T-cell (primary cell): ENCODE measurements at regions not wholly inside any gene's neighbourhood (a gene's known extent, or its start where the extent isn't known, plus 50 kb on each side); places are given as distances from the start of the nearest gene placed in this dataset.

Source experiments
- ATAC-seq, 4 experiments: fragments of 200-7000 bp in 3 of 4; fragments of 150-1000 bp in 1 of 4; cut with Tn5 transposase; replicated peaks in 1 of 4; 1 replicate in 3 of 4; 2 replicates in 1 of 4; pipeline ENCODE4 v1.10.0; 2021; ENCODE audit warnings: moderate library complexity in 3 of 4, mild to moderate bottlenecking in 2 of 4, moderate number of reproducible peaks in 1 of 4
- CTCF ChIA-PET, 2 donors: fragments of 300-600 bp; sonication (Branson Sonifier 250); formaldehyde crosslinking; loops; one replicate each; lab custom pipeline; 2022; ENCODE audit warnings: antibody characterized with exemption in 2 of 2; lab: Charles Lee
- POLR2A ChIA-PET, 2 donors: fragments of 300-600 bp; sonication (Branson Sonifier 250); formaldehyde crosslinking; loops; one replicate each; lab custom pipeline; 2022; ENCODE audit warnings: antibody characterized with exemption in 2 of 2; lab: Charles Lee
- DNase-seq, 35 experiments: peaks; one replicate each; pipeline versions ENCODE4 v3.0.0 to v3.0.0-alpha.2; 2013 to 2023
- H3K27ac ChIP-seq: one replicate; pipeline ENCODE4 v1.5.1; 2013; ENCODE audit warnings: low read length
- H3K27me3 ChIP-seq, 2 experiments: replicated peaks in 1 of 2; 1 replicate in 1 of 2; 2 replicates in 1 of 2; pipeline versions ENCODE4 v1.6.1 to v1.7.0; 2013; ENCODE audit warnings: low read length in 1 of 2, mixed read lengths in 1 of 2; ENCODE audit not compliant: control insufficient read depth in 2 of 2, insufficient read depth in 2 of 2; ENCODE audit errors: extremely low read depth in 1 of 2
- H3K36me3 ChIP-seq, 2 donors: 1 replicate in 1 of 2; 2 replicates in 1 of 2; pipeline versions ENCODE4 v1.6.1 to v1.7.0; 2013; ENCODE audit warnings: low read length in 1 of 2; ENCODE audit not compliant: control insufficient read depth in 2 of 2, insufficient read depth in 1 of 2; ENCODE audit errors: extremely low read depth in 1 of 2
- H3K4me1 ChIP-seq, 2 experiments: 1 replicate in 1 of 2; 2 replicates in 1 of 2; pipeline versions ENCODE4 v1.6.1 to v1.7.0; 2013; ENCODE audit warnings: low read length in 2 of 2, mixed read lengths in 1 of 2; ENCODE audit not compliant: insufficient read depth in 2 of 2, control insufficient read depth in 1 of 2; ENCODE audit errors: extremely low read depth in 1 of 2
- H3K4me3 ChIP-seq, 2 donors: 1 replicate in 1 of 2; 2 replicates in 1 of 2; pipeline versions ENCODE4 v1.5.1 to v1.7.0; 2013; ENCODE audit warnings: mild to moderate bottlenecking in 2 of 2, low read length in 1 of 2, moderate library complexity in 1 of 2; ENCODE audit not compliant: control insufficient read depth in 1 of 2; ENCODE audit errors: extremely low read depth in 1 of 2
- H3K9me3 ChIP-seq: 2 replicates; pipeline ENCODE4 v1.7.0; 2013
- H3K27ac Mint-ChIP-seq, 2 donors: one replicate each; pipeline ENCODE4 v1.8.0; 2020 to 2021; ENCODE audit warnings: mild to moderate bottlenecking in 2 of 2, mixed read lengths in 2 of 2
- H3K27me3 Mint-ChIP-seq, 2 donors: one replicate each; pipeline ENCODE4 v1.8.0; 2021 to 2022; ENCODE audit warnings: mixed read lengths in 2 of 2
- H3K36me3 Mint-ChIP-seq: one replicate; pipeline ENCODE4 v1.8.0; 2021; ENCODE audit warnings: mixed read lengths
- H3K4me1 Mint-ChIP-seq, 3 donors: one replicate each; pipeline ENCODE4 v1.8.0; 2020 to 2022; ENCODE audit warnings: mixed read lengths in 3 of 3, mild to moderate bottlenecking in 1 of 3
- H3K4me3 Mint-ChIP-seq, 3 donors: one replicate each; pipeline ENCODE4 v1.8.0; 2020 to 2022; ENCODE audit warnings: mild to moderate bottlenecking in 3 of 3, mixed read lengths in 3 of 3, moderate library complexity in 3 of 3
- H3K9me3 Mint-ChIP-seq, 3 donors: one replicate each; pipeline ENCODE4 v1.8.0; 2020 to 2022; ENCODE audit warnings: mixed read lengths in 3 of 3
- WGBS: methylation state at CpG from one replicate; pipeline ENCODE4 v1.1.5; 2013; ENCODE audit warnings: missing lambda C conversion rate; ENCODE audit not compliant: insufficient coverage; 5-methylcytosine and 5-hydroxymethylcytosine counted together

DNA sequence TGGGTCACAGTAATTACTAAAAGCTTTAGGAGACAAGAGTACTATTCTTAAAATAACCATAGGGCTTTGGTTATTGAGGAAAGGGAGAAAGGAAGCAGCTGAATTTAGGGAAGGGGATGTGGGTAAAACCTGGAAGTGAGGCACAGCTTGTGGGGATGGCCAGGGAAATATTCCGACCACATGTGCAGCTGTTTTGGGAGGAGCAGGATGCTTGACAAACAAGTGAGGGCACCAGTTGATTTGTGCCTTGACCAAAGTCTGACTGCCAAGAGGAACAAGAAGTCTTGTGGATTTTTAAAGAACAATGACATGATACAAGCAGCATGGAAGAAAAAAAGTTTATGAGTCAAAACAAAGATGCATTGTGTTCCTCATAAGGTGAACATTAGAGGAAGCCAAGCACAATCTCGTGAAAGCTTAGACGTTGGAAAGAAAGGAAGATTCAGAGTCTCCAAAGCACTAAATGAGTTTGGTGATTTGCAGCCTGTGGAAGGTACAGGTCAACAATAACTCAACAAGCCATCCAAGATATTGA lies 108.5 kb upstream of the GPC6 start:
- Histone ChIP-seq H3K4me1 (no peaks in the 10 kb centered on the region), H3K27ac (no peak overlapping the region), H3K27me3 (no peaks in the 10 kb centered on the region), H3K9me3 (no peaks in the 10 kb centered on the region), H3K36me3 (no peaks in the 10 kb centered on the region), H3K4me3 (no peak overlapping the region)
- no peak for DNase-seq
- Mint-ChIP-seq H3K9me3 (peaks cover 0 to 20% (median 0%) of the 10 kb centered on the region in 3 donors), H3K4me1 (no peaks in the 10 kb centered on the region), H3K27me3 (no peaks in the 10 kb centered on the region), H3K27ac (no peak overlapping the region), H3K4me3 (no peak overlapping the region), H3K36me3 (no peaks in the 10 kb centered on the region)
- ATAC-seq: no peak
- CTCF ChIA-PET: no interaction called here
- 33% methylated on average over 1 of the region's 3 CpGs for WGBS
- POLR2A ChIA-PET: interaction anchor here in 1 of 2 donors (0.6 kb wide), 1 partner anchor 17 kb away, joined by 8 read pairs; no protein-coding TSS in a partner anchor

DNA sequence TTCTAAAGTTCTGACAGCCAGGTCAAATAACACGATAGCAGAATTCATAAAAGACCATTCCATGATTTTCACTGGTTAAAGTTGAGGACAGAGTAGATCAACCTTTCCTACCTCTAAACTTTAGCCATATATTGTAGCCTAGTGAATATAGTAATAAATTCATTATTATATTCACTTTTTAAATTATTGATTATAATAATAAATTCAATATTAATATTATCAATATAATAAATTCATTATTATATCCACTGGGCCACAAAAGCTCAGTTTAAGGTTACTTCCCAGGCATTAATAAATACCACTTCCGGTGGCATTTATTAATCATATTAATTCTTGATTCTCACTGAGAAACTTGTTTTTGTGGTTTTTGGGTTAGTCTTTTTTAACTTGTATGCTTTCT lies 85.7 kb upstream of the GPC6 start:
- H3K9me3 ChIP-seq: no peaks in the 10 kb centered on the region
- H3K36me3 ChIP-seq: no peaks in the 10 kb centered on the region
- DNase-seq: no peak
- ATAC-seq: no peak
- Mint-ChIP-seq H3K36me3 (no peaks in the 10 kb centered on the region), H3K4me3 (no peak overlapping the region), H3K9me3 (peaks cover 0 to 4% (median 2%) of the 10 kb centered on the region in 3 donors), H3K27ac (no peak overlapping the region), H3K27me3 (no peaks in the 10 kb centered on the region), H3K4me1 (no peaks in the 10 kb centered on the region)
- ChIA-PET CTCF (no interaction called here), POLR2A (interaction anchor here in 1 of 2 donors (0.7 kb wide), 1 partner anchor 12 kb away, joined by 3 read pairs; no protein-coding TSS in a partner anchor)
- H3K4me1 ChIP-seq: no peaks in the 10 kb centered on the region
- H3K27ac ChIP-seq: no peak overlapping the region
- H3K4me3 ChIP-seq: no peak overlapping the region
- no peaks in the 10 kb centered on the region for H3K27me3 ChIP-seq
- no CpG with 5 or more reads among the region's 2 CpGs for WGBS

DNA sequence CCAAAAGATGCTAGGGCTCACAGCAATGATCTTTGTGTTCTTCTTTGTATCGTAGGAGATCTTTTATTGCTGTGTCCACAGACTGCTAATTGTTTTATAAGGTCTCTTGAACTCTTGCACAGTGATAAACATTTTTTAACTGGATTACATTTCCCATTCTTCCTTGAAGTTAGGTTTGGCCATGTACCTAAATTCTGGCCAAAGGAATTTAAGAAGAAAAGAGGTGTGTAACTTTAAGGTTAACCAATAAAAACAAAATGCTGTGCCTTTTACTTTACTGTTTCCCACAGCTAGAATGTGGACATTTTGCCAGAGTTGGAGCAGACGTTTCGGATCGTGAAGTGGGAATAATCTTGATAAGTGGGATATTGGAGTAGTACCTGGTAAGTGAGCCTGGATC lies 82.6 kb upstream of the GPC6 start:
- no peak overlapping the region for H3K4me3 Mint-ChIP-seq
- Histone ChIP-seq H3K36me3 (no peaks in the 10 kb centered on the region), H3K9me3 (no peaks in the 10 kb centered on the region), H3K4me1 (no peaks in the 10 kb centered on the region), H3K27ac (no peak overlapping the region), H3K27me3 (no peaks in the 10 kb centered on the region), H3K4me3 (no peak overlapping the region)
- ChIA-PET POLR2A (no interaction called here), CTCF (no interaction called here)
- DNase-seq (no peak), ATAC-seq (no peak)
- no peaks in the 10 kb centered on the region for H3K4me1 Mint-ChIP-seq
- no CpG with 5 or more reads among the region's 4 CpGs for WGBS
- H3K27me3 Mint-ChIP-seq: no peaks in the 10 kb centered on the region
- H3K27ac Mint-ChIP-seq: no peak overlapping the region
- peaks cover 1 to 4% (median 2%) of the 10 kb centered on the region in 3 donors for H3K9me3 Mint-ChIP-seq
- H3K36me3 Mint-ChIP-seq: no peaks in the 10 kb centered on the region

DNA sequence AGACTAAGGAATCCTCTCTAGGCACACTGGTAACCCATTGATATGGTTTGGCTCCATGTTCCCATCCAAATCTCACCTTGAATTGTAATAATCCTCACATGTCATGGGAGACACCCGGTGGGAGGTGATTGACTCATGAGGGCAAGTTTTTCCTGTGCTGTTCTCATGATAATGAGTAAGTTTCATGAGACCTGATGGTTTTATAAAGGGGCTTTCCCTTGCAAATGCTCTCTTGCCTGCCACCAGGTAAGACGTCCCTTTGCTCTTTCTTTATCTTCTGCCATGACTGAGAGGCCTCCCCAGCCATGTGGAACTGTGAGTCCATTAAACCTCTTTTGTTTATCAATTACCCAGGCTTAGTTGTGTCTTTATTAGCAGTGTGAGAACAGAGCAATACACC lies 81.4 kb upstream of the GPC6 start:
- WGBS: no CpG with 5 or more reads among the region's 2 CpGs
- H3K27ac ChIP-seq: no peak overlapping the region
- H3K4me3 Mint-ChIP-seq: no peak overlapping the region
- no peak overlapping the region for H3K4me3 ChIP-seq
- H3K27me3 Mint-ChIP-seq: no peaks in the 10 kb centered on the region
- no peaks in the 10 kb centered on the region for H3K4me1 ChIP-seq
- DNase-seq (no peak), ATAC-seq (no peak)
- no peaks in the 10 kb centered on the region for H3K36me3 Mint-ChIP-seq
- peaks cover 0 to 11% (median 3%) of the 10 kb centered on the region in 3 donors for H3K9me3 Mint-ChIP-seq
- no peak overlapping the region for H3K27ac Mint-ChIP-seq
- ChIA-PET CTCF (no interaction called here), POLR2A (interaction anchor here in 1 of 2 donors (0.6 kb wide), 1 partner anchor 9 kb away, joined by 5 read pairs; no protein-coding TSS in a partner anchor)
- H3K9me3 ChIP-seq: no peaks in the 10 kb centered on the region
- no peaks in the 10 kb centered on the region for H3K27me3 ChIP-seq
- no peaks in the 10 kb centered on the region for H3K4me1 Mint-ChIP-seq
- H3K36me3 ChIP-seq: no peaks in the 10 kb centered on the region

DNA sequence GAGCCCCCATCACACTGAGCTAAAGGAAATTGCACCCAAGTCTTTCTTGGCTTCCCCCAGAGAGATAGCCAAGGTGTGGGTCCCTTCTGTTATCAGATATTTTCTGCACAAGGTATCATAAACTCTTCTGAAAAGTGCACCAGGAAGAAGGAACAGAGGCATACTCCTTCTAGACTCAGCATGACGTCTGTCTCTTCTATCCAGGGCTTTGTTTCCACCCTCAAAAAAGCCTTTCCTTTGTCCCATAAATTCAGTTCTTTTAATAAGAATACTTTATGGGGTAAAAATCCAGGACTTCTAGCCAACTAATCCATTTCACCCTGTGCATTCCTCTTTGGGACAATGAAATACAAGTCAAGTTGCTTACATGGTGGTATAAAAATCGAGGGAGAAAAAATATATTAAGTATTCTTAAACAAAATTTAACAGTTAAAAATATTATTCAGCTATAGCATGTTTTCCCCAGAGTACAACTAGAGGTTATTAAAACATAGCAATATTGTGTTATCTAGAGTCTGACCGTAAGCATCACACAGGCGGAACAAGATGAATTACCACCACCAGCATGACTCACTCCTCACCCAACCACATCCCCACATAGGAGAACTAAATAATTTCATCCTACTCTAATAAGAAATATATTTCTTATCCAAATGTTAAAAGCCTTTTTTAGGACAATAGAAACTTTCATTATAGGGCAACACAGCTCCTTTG lies 79.9 kb upstream of the GPC6 start:
- CTCF ChIA-PET: no interaction called here
- ATAC-seq (no peak), DNase-seq (no peak)
- Histone ChIP-seq H3K27ac (no peak overlapping the region), H3K36me3 (no peaks in the 10 kb centered on the region), H3K27me3 (no peaks in the 10 kb centered on the region), H3K4me3 (no peak overlapping the region), H3K9me3 (no peaks in the 10 kb centered on the region), H3K4me1 (no peaks in the 10 kb centered on the region)
- no CpG with 5 or more reads among the region's 4 CpGs for whole genome bisulfite sequencing
- Mint-ChIP-seq H3K27me3 (no peaks in the 10 kb centered on the region), H3K9me3 (peaks cover 0 to 11% (median 3%) of the 10 kb centered on the region in 3 donors), H3K36me3 (no peaks in the 10 kb centered on the region), H3K27ac (no peak overlapping the region), H3K4me1 (no peaks in the 10 kb centered on the region), H3K4me3 (no peak overlapping the region)
- POLR2A ChIA-PET: no interaction called here

DNA sequence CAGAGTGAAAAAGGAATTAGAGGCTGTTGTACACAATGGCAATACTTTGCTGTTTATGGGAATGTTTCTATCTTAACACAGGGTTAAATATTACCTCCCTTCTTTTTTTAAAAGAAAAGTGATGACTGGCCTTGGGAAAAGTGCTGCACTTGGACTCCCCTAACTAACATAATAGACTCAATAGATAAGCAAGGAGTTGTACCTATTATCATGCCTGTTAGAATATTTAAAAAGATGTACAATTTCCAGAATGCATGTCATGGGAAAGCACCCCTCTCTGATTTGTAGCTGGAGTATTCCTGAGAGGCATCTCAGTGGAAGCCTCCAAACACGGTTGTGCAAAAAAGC lies 79.3 kb upstream of the GPC6 start:
- Mint-ChIP-seq H3K27ac (no peak overlapping the region), H3K27me3 (no peaks in the 10 kb centered on the region), H3K4me1 (no peaks in the 10 kb centered on the region), H3K4me3 (no peak overlapping the region), H3K36me3 (no peaks in the 10 kb centered on the region), H3K9me3 (peaks cover 0 to 14% (median 3%) of the 10 kb centered on the region in 3 donors)
- no CpG with 5 or more reads among the region's 1 CpG for WGBS
- ChIA-PET CTCF (no interaction called here), POLR2A (no interaction called here)
- H3K27ac ChIP-seq: no peak overlapping the region
- ATAC-seq (no peak), DNase-seq (no peak)
- no peaks in the 10 kb centered on the region for H3K27me3 ChIP-seq
- no peaks in the 10 kb centered on the region for H3K4me1 ChIP-seq
- no peaks in the 10 kb centered on the region for H3K36me3 ChIP-seq
- H3K4me3 ChIP-seq: no peak overlapping the region
- no peaks in the 10 kb centered on the region for H3K9me3 ChIP-seq
